NK-92 (cell line): ENCODE measurements at regions not wholly inside any gene's neighbourhood (a gene's known extent, or its start where the extent isn't known, plus 50 kb on each side); places are given as distances from the start of the nearest gene placed in this dataset.

Experiments
- DNase-seq: peaks from one replicate; lab custom pipeline; 2025; ENCODE audit not compliant: unreplicated experiment; lab: John Stamatoyannopoulos, UW

GRCh38 chr9:2991292-2991691 is 147.4 kb upstream of the PUM3 start:
- DNase-seq: no peak

GRCh38 chr9:2987679-2988078 is 143.8 kb upstream of the PUM3 start:
- no peak for DNase-seq

GRCh38 chr9:2985343-2985742 is 141.4 kb upstream of the PUM3 start:
- DNase-seq: no peak

GRCh38 chr9:2984491-2984890 is 140.6 kb upstream of the PUM3 start:
- DNase-seq: no peak

GRCh38 chr9:2979957-2980610 is 136.2 kb upstream of the PUM3 start:
- DNase-seq: no peak

GRCh38 chr9:2972475-2972874 is 128.6 kb upstream of the PUM3 start:
- DNase-seq: no peak

GRCh38 chr9:2970864-2971263 is 127.0 kb upstream of the PUM3 start:
- DNase-seq: no peak

GRCh38 chr9:2967766-2968165 is 123.9 kb upstream of the PUM3 start:
- no peak for DNase-seq

- no peak for DNase-seq
These were observed 122.8 kb upstream of the PUM3 start for GRCh38 chr9:2966565-2967300.

- DNase-seq: no peak
These were observed 120.6 kb upstream of the PUM3 start for GRCh38 chr9:2964470-2964869.

GRCh38 chr9:2963307-2963706 is 119.4 kb upstream of the PUM3 start:
- DNase-seq: no peak

GRCh38 chr9:2962471-2963172 is 118.7 kb upstream of the PUM3 start:
- no peak for DNase-seq

GRCh38 chr9:2958219-2958618 is 114.3 kb upstream of the PUM3 start:
- no peak for DNase-seq

GRCh38 chr9:2957656-2958200 is 113.8 kb upstream of the PUM3 start:
- DNase-seq: no peak

- DNase-seq: no peak
These were observed 111.7 kb upstream of the PUM3 start for GRCh38 chr9:2955575-2955974.

- DNase-seq: no peak
These were observed 95.5 kb upstream of the PUM3 start for GRCh38 chr9:2939368-2939767.

- DNase-seq: no peak
These were observed 92.3 kb upstream of the PUM3 start for GRCh38 chr9:2936221-2936620.

GRCh38 chr9:2934883-2935282 is 91.0 kb upstream of the PUM3 start:
- DNase-seq: no peak

GRCh38 chr9:2934241-2934650 is 90.4 kb upstream of the PUM3 start:
- DNase-seq: no peak

GRCh38 chr9:2933165-2934095 is 89.5 kb upstream of the PUM3 start:
- DNase-seq: no peak

GRCh38 chr9:2928411-2928810 is 84.5 kb upstream of the PUM3 start:
- no peak for DNase-seq
